HG03159 (cell line): ENCODE measurements at regions not wholly inside any gene's neighbourhood (a gene's known extent, or its start where the extent isn't known, plus 50 kb on each side); places are given as distances from the start of the nearest gene placed in this dataset.
"Not testable (repeated sequence)": the region's sequence is repeated elsewhere in the genome, so short reads cannot be mapped to it uniquely, and the experiment has no call there.

Experiments
- ATAC-seq: cut with Tn5 transposase; IDR thresholded peaks from one replicate; pipeline ENCODE4 v1.9.1; 2021; ENCODE audit warnings: mild to moderate bottlenecking, moderate library complexity; ENCODE audit not compliant: unreplicated experiment

DNA sequence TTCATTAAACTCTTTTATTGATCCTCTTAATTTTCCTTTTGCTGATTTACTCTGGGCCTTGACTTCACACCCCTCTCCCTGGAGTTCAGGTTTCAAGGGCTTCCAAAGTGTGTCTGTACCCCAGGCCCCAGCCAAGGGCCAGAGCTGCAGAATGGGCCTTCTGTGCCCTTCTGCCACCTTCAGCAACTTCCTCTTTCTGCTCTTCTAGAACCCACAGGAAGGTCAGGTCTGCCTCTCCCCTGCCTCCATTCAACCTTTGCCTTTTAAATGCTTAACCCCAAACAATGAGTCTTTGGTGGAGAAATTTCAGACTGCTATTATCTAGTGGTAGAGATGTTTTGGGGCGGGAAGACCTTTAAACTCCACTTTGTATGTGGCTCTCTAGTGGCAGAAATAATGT is 63.1 kb downstream of the TSN start:
- ATAC-seq: no peak

DNA sequence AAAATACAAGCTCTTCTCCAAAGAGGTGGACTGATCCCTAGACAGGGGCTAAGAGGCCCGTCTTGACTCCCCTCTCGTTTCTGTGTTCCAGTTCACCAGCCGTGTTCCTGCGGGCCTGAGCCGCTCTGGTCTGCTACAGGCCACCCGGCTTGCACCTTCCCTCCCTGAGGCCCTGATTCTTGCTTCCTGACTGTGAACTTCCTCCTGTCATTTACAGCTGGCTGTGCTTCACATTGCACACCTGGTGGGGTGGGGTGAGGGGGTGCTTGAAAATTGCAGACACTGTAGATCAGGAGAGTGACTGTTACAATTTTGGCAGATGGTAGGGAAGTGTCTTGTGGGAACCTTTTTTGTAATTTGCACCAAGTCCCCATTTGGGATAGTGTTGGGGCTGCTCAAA is 64.4 kb downstream of the TSN start:
- ATAC-seq: no peak

DNA sequence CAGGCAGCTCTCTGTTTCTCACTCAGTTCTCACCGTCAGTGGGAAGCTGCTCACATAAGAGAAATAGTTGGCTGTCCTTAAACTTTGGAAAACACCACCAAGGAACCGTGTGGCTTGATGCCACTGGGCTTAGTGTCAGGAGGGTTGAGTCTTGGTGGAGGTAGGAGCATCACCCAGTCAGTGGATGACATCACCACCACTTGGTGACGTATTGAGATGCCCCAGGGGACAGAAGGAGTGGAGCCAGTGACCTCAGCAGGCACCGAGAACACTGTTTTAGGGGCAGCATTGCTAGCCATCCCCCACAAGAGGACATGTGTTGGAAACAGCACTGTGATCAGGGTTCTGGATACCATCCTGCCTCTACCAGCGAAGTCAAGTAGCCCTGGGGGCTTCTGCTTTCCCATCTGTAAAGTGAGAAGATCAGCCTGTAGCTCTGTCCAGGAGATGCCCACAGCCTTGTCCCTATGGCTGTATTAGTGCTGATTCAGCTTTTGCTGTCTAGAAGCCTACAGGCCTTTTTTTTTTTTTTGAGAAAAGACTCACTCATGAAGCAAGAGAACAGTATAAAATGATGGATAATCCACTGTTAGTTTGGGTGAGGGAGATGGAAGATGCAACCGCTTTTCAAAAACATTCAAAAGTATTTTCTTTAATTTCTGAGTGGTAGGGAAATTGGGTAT is 66.2 kb downstream of the TSN start:
- ATAC-seq: no peak

DNA sequence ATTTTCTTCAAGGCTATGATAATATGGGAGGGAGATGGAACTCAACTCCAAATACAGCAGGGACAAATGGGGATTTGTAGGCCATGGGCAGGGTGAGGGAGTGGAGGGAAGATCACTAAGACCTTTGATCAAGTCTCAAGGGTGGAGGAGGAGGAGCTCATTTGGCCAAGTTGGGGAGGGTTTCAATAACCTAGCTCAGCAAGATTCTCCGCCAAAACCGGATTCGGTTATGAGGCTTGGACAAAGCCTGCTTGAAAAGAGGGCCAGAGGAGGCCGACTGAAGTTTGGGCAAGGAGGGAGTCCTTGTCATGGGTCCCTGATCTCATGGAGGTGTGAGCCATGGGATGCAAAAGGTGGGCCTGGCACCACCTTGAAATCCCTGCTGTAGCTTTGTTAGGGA is 68.8 kb downstream of the TSN start:
- ATAC-seq: no peak

DNA sequence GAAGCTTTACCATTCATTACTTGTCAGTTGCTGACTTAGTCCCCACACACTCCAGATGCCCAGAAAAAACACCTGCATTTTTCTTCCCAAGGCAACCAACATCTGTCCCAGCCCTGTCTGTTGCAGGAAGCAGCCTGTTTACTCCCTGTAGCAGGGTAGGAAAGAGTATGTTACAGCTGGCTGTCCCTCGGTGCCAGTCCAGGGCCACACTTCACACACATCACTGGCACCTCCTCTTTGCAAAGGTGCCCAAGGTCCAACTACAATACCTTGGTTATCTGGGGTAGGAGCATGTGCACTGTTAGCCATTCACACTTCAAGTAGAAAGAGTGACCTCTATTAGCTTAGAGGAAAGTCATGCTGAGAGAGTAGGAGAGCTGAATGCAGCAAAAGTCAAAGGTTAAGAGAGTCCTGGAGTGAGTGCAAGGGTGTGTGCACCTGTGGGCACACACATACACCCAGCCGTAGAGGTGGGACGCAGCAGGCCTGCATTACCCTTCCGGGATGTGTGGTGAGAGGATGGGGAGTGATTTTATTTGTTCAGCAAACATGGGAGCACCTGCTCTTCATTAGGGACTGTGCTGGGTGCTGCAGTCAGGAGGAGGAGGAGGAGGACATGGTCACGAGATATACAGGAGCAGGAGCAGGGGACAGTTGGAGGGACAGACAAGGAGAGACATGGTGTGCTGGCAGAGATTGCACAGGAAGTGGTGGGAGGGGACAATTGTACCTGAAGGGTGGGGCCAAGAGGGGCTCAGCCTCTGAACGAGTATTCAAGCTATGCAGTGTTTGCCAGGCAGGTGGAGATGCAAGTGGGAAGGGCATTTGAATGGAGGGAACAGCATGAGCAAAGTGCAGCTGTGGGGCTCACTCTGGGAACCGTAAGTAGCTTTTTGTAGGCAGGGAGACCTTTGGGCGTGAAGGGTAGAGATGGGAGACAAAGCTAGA is 69.8 kb downstream of the TSN start:
- ATAC-seq: no peak

DNA sequence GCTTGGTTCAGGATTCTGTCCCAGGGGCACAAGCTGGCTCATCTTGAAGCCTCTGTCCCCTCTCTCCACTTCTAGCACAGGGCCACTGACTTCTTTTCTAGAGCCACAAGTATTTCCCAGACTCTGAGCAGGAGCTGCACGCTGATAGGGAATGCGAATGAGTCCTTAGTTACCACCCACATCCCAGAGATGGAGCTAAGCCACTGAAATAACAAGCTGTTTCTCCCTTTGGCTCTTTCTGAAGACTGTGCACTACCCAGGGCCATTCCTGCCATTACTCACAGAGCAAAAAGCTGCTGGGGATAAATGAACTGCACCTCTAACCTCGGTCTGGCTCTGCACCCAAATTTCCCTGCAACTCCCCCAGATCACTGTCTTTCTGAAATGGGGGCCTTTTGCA is 70.6 kb downstream of the TSN start:
- ATAC-seq: no peak

DNA sequence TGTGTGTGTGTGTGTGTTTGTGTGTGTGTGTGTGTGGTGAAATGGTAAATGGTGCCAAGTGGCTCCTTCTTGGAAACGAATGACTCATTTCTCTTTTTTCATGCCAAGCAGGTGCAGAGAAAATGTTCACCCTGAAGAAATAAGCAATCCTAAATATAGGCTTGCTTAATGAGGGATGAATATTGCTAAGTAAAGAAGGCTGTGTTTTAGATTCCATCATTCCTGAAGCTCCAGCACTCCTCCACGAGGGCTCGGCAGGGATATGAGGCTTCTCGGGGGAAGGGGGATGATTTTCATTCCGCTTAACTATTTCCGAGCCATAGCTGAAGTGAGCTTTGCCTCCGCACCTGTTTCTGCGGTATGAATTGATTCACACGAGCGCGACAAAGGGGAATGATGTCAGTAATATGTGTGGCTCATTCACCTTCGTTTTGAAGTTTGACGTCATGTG is 72.9 kb downstream of the TSN start:
- ATAC-seq: no peak

DNA sequence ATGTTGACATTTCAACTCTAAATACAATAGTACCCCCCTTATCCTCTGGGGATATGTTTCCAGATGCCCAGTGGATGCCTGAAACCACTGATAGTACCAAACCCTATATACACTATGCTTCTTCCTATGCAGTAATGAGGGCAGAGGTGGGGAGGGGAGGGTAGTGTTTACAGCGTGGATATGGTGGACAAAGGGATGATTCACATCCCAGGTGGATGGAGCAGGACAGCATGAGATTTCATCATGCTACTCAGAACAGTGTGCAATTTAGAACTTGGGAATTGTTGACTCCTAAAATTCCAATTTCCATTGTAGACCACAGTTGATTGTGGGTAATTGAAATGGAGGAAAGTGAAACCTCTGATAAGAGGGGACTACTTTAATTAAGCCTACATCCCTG is 75.4 kb downstream of the TSN start:
- no peak for ATAC-seq

DNA sequence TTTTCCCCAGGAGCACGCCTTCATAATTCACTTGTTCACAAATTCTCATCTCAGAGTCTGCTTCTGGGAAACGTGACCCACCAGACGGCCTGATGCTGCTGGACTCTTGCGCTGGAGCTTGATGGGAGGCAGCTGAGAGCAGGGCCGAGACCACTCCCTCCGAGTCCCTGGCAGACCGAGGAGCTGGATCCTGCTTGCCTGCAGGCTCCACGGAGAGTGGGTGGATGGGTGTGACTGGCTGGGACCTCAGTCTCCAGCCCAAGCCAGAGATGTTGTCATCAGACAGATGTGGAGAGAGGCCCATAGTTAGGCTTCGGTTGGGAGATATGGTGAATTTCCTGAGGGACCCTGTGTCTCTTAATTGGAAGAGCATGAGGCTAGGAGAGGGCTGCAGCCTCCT is 76.4 kb downstream of the TSN start:
- no peak for ATAC-seq

DNA sequence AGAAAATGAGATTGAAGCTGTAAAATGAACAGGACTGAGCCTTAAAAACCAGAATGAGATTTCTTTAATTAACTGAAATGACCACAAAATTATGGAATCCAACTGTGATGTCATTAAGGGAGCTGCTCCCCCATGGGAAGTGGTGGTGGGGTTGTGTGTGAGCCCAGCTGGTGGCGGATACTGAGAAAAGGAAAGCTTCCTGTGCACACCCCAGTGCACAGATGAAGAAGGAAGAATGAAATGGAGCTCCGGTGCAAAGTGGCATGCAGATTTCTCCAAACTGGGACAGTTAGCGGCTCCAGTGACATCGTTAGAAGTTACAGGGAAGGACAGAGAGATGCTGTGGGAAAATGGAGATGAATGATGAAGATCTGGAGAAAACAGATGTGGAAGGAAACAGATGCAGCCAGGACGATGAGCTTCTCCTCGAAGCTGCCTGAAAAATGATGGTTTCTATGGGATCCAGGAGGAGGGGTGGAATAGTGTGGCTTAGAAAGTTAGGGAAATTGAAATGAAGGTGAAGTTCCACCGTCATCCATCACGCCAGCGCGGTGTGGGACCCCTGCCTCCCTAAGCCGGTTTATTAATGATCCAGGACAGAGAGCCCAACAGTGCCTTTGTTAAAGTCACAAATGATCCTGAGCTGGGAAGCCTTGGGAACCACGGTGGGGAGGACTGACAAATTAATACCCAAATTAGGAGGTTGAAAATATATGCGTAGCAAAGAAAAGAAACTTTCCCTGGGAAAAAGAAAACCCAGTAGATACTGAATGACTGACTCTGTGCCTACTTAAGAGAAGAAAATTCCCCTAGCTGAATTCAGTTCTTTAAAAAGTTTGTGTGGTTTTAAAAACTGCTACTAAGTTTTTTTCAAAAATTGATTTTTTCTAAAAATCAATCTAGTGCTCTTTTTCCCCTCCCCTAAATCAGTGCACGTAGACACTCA is 77.2 kb downstream of the TSN start:
- no peak for ATAC-seq

DNA sequence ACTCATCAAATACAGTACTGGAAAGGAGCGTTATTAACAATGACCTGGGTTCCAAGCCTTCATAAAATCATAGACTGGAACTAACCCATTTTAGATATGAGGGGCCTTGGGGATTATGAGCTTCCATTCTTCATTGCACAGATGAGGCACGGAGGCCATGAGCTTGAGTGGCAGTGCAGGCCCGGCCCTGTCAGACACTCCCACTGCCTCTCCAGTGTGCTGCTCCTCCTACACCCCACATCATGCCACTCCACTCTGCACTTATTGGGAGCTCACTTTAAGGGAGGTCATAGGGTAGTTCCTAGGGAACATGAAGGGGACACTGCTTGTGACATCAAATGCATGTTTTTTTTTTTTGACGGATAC is 77.9 kb downstream of the TSN start:
- ATAC-seq: no peak

DNA sequence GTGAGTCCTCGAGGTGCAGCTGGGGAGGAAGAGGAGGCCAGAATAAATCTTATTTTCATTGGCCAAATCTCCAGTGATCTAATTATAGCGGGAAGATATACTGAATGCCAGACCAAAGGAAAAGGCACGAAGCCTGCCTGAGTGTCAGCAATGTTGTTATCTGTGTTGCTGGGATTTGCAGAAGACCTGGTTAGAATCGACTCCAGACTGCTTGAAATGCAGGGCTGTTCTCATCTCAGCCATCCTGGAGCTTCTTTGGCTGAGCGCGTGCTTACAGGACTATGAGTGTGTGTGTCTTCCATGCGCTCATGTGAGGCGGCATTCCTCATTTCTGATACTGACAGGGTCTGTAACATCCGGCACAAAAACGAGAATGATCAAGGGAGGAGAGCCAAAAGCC is 81.2 kb downstream of the TSN start:
- no peak for ATAC-seq

DNA sequence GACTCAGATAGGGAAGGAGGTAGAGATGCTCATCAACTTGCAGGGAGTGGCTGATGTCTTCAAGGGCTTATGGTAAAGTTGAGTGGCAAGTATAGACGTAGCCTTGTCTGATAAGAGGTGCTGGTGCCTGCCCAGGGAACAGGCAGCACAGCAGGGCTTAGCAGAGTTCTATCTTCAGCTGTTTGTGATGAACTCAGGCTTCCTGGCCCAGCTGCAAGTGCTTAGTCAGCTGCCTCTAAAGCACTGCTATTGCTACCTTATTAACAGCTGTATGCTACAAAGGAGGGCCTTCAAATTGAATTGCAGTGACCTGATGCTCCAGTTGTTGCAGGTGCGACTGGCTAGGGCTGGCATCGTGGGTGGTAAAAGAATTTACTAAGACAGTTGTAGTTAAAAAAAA is 82.1 kb downstream of the TSN start:
- ATAC-seq: no peak

DNA sequence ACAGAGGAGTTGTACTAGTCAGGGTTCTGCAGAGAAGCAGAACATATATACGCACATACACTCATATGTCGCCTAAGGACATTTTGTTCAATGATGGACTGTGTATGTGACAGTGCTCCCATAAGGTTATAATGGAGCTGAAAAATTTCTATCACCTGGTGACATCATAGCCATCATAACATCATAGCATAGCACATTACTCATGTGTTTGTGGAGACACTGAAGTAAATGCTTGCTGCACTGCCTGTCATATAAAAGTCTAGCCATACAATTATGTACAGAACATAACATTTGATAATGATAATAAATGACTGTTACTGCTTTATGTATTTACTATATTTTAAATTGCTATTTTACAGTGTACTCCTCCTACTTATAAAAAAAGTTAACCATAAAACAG is 83.1 kb downstream of the TSN start:
- no peak for ATAC-seq

DNA sequence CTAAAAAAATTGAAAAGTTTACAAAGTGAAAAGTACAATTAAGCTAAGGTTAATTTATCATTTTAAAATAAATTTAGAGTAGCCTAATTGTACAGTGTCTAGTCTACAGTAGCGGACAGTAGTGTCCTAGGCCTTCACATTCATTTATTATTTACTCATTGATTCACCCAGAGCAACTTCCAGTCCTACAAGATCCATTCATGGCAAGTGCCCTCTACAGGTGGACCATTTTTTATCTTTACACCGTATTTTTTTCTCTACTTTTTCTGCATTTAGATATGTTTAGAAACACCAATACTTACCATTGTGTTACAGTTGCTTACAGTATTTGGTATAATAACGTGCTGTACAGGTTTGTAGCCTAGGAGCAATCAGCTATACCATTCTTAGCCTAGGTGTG is 84.1 kb downstream of the TSN start:
- no peak for ATAC-seq

DNA sequence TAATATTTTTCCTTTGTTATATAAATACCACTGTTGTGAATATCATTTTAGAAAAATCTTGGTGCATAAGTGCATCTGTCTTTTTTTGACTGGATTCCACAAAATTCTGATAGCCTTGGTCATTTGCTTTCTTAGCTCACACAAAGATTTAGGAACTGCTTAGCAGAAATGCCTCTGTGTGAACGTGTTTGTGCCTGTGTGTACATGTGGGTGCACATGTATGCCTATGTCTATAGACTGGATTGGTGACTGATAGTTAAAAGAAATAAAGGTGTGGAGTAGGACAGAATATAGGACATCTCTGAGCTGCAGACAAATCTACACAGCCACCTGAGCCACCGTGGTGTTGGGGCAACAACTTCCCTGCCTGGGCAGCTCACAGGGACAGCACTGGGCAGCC is 93.8 kb downstream of the TSN start:
- no peak for ATAC-seq

DNA sequence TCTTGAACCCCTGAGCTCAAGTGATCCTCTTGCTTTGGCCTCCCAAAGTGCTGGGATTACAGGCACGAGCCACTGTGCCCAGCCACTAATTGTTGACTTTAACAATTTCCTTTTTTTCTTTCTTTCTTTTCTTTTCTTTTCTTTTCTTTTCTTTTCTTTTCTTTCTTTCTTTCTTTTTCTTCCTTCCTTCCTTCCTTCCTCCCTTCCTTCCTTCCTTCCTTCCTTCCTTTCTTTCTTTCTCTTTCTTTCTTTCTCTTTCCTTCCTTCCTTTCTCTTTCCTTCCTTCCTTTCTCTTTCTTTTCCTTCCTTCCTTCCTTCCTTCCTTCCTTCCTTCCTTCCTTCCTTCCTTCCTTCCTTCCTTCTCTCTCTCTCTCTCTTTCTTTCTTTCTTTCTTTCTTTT is 97.7 kb downstream of the TSN start:
- ATAC-seq: not testable (repeated sequence)

DNA sequence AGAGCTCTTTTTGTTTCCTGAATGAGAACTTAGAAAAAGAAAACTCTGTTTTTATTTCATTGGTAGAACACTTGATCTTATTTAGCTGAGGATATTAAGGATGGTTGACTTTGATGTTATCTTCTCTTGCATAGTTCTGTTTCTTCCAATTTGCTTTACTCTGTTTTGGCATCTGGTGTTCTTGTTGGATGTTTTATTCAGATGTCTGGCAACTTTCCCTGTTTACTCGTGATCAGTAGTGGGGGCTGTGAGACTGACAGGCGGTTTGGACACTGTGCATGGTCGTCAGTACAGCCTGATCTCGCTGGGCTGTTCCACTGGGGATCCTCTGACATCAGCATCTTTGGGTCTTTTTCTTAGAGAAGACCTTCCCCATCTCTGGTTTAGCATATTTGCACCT is 100.1 kb downstream of the TSN start:
- ATAC-seq: no peak

DNA sequence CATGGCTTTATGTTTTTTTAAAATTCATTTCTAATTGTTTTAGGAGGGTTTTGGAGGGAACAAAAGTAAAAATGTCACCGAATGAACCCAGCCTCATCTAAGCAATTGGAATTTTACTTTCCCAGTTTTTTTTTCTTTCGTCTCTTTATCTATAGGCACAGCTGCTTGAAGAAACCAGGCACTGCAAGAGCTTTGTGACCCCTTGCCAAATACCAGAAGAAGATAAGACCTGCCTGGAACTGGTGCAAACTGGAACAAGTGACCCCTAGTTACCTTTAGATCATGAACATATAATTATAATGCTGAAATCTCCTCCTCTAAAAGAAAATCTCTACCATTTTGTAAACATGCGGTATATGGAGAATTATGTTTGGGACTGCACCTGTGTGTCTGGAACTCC is 100.9 kb downstream of the TSN start:
- no peak for ATAC-seq

DNA sequence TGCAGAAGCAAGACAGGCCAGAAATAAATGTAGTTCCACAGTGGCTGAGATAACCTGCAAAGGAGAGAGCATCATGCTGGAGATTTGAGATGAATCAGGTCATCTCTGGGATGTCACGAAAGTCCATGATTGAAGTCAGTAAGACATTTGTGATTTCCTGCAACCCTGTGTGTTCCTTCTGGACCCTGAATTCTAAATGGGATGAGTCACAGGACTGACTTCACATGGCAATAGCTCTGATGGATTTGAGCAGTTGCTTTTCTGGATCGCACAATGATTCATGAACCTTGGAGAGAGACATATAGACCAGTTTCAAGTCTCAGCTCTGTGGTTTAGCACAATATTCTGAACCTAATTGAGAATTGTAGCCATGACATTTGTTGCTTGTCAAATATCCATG is 102.9 kb downstream of the TSN start:
- ATAC-seq: no peak

DNA sequence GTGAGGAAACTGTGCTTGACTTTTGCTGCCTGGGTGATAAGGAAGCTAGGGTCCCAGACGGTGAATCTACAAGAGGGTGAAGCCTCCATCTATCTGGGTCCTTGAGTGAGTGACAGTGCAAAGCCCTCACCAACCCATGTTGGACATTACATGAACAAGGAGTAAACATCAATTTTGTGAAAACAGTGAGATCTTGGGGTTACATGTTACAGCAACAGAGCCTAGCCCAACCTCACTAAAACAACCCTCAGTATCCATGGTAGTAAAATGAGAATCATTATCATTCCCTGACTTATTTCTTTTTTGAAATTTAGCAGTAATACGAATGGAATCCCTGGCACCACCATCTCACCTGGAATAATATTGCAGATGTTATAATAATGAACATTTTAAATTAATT is 103.4 kb downstream of the TSN start:
- ATAC-seq: no peak
